Naive thymus-derived CD8-positive, alpha-beta T cell (primary cell): ENCODE measurements at regions not wholly inside any gene's neighbourhood (a gene's known extent, or its start where the extent isn't known, plus 50 kb on each side); places are given as distances from the start of the nearest gene placed in this dataset.

Experiments
- ATAC-seq, 2 donors: fragments of 150-1000 bp; cut with Tn5 transposase in 1 of 2; sonication (Bioruptor Pico), chemical (Tn5 transposase) in 1 of 2; 1 replicate in 1 of 2; 2 replicates in 1 of 2; pipeline ENCODE4 v1.10.0; 2021; ENCODE audit warnings: mild to moderate bottlenecking in 2 of 2, moderate library complexity in 2 of 2
- POLR2A ChIA-PET: fragments of 350-600 bp; sonication (Branson Sonifier 250); formaldehyde crosslinking; loops from one replicate; lab custom pipeline; 2021; ENCODE audit warnings: antibody characterized with exemption; lab: Charles Lee
- DNase-seq, 10 donors: peaks; one replicate each; pipeline versions ENCODE4 v3.0.0 to v3.0.0-alpha.2; 2020 to 2022
- H3K27ac Mint-ChIP-seq, 10 donors: one replicate each; pipeline ENCODE4 v1.8.0; 2020 to 2022; ENCODE audit warnings: mild to moderate bottlenecking in 10 of 10, mixed read lengths in 10 of 10, moderate library complexity in 4 of 10, inconsistent platforms in 1 of 10
- H3K27me3 Mint-ChIP-seq, 5 donors: one replicate each; pipeline ENCODE4 v1.8.0; 2021 to 2022; ENCODE audit warnings: mixed read lengths in 5 of 5
- H3K36me3 Mint-ChIP-seq, 3 donors: one replicate each; pipeline ENCODE4 v1.8.0; 2020 to 2022; ENCODE audit warnings: mixed read lengths in 3 of 3, mild to moderate bottlenecking in 2 of 3, inconsistent platforms in 1 of 3
- H3K4me1 Mint-ChIP-seq, 4 donors: one replicate each; pipeline ENCODE4 v1.8.0; 2021 to 2022; ENCODE audit warnings: mixed read lengths in 4 of 4
- H3K4me3 Mint-ChIP-seq, 10 donors: one replicate each; pipeline ENCODE4 v1.8.0; 2020 to 2022; ENCODE audit warnings: mild to moderate bottlenecking in 10 of 10, mixed read lengths in 10 of 10, moderate library complexity in 6 of 10, inconsistent platforms in 1 of 10
- H3K9me3 Mint-ChIP-seq, 9 donors: one replicate each; pipeline ENCODE4 v1.8.0; 2020 to 2022; ENCODE audit warnings: mixed read lengths in 9 of 9, mild to moderate bottlenecking in 3 of 9, inconsistent platforms in 1 of 9, moderate library complexity in 1 of 9

DNA sequence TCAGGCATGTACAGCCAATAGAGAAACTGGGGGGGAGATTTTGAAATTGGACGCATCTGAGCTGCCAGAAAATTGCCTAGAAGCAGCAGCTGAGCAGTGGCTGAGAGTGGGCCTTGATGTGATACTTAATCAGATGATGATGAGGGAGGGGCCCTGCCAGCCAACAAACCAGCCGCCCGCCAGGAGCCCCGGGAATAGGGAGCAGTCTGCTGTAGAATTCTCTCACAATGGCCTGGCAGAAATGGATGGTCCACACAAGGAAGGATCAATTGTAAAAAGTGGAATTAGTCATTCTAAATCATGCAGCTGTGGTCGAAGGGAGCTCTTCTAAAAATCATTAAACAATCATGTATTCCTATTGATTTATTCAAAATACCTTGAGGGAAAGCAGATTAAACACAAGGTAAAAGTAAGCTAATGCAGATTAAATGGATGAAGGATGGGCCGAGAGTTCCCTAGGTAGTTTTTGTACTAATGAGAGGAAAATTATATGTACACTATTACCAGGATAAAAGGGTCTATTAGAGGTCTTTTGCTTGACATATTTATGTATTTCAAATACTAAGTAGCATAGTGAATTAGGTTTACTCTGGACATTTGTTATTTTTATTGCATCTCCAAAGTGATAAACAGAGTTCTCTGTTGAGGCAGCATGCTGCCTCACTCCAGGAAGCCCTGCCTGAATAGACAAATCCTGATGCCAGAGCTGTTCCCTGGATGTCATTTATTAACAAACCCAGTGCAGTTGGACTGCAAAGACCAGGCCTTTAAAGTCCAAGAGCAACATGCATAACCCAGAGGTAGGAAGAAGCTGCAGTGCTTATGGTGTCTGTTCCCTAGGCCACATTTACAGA, 91.3 kb downstream of the NKX6-1 start:
- POLR2A ChIA-PET = no interaction called here
- no peaks in the 10 kb centered on the region for H3K36me3 Mint-ChIP-seq
- peaks cover 0 to 27% (median 7%) of the 10 kb centered on the region in 5 donors for H3K27me3 Mint-ChIP-seq
- H3K9me3 Mint-ChIP-seq = no peaks in the 10 kb centered on the region
- DNase-seq (no peak), ATAC-seq (no peak)
- no peak overlapping the region for H3K27ac Mint-ChIP-seq
- H3K4me1 Mint-ChIP-seq = no peaks in the 10 kb centered on the region
- no peak overlapping the region for H3K4me3 Mint-ChIP-seq

DNA sequence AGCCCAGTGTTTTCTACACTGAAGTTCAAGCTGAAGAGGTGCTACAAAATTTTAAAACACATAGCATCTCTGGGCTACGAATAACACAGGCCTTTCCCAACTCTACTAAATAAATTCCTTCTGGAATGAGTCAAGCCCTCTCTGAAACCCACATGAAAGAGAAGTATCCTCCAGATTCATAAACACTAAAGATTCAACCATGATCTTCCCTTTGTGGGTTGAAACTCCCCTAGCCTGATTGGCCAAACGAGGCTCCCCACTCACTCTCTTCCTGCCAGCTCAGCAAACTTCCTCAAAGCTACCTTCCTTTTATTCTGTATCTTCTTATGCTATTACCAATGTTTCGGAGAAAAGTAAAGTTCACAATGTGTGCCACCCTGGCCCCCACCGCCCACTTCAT, 95.4 kb downstream of the NKX6-1 start:
- no peaks in the 10 kb centered on the region for H3K9me3 Mint-ChIP-seq
- H3K27ac Mint-ChIP-seq = no peak overlapping the region
- H3K27me3 Mint-ChIP-seq = peaks cover 0 to 30% (median 8%) of the 10 kb centered on the region in 5 donors
- DNase-seq (no peak), ATAC-seq (no peak)
- H3K36me3 Mint-ChIP-seq = no peaks in the 10 kb centered on the region
- POLR2A ChIA-PET = no interaction called here
- no peaks in the 10 kb centered on the region for H3K4me1 Mint-ChIP-seq
- H3K4me3 Mint-ChIP-seq = no peak overlapping the region

DNA sequence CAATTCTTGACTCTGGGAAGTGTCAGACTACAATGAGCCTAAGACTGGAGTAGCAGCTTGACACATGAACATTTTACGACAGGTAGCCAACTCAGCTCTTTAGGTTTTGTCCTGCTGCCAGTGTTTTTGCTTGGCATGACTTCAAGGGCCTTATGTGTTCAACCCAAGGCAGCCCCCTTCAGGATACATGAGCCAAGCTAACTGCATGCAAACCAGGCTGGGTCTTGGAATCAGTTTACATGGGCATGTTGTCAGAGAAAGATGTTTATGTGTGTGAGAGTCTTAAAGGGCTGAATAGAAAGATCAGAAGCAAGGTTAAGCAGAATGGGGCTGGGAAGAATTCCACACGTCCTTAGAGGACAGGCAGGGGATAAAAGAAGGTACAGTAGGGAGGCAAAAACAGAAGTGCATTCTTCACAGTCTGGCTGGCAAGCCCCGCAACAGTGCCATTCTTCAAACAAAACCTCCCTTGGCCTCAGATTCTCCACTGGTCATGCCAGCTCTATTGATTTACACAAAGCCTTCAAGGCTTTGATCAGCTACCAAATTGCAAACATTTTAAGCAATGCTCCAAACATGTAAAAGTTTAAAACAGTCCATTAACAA, 97.3 kb downstream of the NKX6-1 start:
- Mint-ChIP-seq H3K27me3 (peaks cover 0 to 20% (median 7%) of the 10 kb centered on the region in 5 donors), H3K36me3 (no peaks in the 10 kb centered on the region), H3K9me3 (no peaks in the 10 kb centered on the region), H3K4me1 (no peaks in the 10 kb centered on the region), H3K4me3 (no peak overlapping the region), H3K27ac (no peak overlapping the region)
- POLR2A ChIA-PET = no interaction called here
- no peak for DNase-seq
- no peak for ATAC-seq

DNA sequence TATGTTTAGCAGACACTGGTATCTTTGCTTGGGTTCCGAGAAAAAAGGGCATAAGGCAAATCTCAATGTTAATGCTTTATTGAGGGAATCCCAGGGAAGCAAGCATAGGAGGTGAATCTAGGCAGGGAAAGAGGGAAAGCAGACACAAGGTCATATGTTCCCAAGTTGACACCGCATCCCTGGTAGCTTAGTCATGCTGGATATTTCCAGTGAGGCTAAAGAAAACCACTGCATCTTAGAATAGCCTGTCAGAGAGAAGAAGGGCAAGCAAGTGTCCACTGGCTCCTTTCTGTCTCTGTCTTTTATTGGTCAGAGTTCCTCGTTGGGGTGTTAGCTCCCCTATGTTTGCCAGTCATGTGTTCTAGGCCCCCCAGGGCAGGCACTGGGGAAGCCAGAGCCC, 104.7 kb downstream of the NKX6-1 start:
- Mint-ChIP-seq H3K4me1 (no peaks in the 10 kb centered on the region), H3K27me3 (peaks cover 0 to 12% (median 1%) of the 10 kb centered on the region in 5 donors), H3K27ac (peak overlapping the region in 1 of 10 donors; percentile 26), H3K36me3 (no peaks in the 10 kb centered on the region), H3K4me3 (no peak overlapping the region), H3K9me3 (peaks cover 0 to 6% (median 0%) of the 10 kb centered on the region in 9 donors)
- POLR2A ChIA-PET = no interaction called here
- ATAC-seq (no peak), DNase-seq (no peak)

DNA sequence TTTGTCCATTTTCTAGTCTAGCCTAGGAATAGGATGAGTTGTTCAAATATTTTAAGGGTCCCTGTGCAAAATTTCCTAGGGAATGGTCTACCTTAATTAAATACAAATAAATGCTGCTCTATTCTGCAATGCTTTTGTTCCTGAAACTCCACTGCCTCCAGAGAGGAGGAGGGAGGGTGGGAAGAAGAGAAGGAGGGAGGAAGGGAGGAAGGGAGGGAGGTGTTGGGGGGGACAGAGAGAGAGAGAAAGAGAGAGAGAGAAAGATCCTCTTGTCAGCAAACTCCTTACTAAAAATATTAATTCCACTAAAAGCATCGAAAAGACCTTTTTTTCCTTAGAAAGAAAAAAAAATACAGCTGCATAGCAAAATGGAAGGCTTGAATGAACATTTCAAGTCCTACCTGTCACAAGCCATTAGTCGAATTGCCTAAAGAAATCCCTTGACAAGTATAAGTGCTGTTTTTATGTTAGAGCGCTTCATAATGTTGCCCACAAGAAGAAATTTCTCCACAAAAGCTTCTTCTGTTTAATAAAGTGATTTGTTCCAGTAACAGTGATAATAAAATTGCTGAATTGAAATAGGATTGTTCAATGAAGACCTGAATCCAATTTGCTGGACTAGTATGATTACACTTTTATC, 106.0 kb downstream of the NKX6-1 start:
- POLR2A ChIA-PET = no interaction called here
- no peak for ATAC-seq
- H3K4me3 Mint-ChIP-seq = no peak overlapping the region

DNA sequence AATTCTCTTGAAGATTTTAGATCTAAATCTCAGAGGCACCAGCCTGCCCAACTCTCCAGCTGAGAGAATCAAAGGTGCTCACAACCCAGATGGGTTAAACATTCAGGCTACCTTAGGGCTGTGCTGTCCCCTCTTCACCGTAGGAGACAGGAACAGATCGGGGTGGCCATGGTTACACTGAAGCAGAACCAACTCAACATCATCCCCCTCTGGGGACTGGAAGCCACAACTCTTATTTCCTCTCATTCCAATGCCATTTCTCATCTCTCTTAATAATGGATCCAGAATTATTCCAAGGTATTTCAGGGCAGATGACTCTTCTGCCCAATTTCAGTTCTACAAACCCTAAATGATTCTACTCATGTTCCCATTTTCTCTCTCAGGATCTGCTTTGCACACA, 109.7 kb downstream of the NKX6-1 start:
- POLR2A ChIA-PET = no interaction called here
- ATAC-seq (no peak), DNase-seq (no peak)
- Mint-ChIP-seq H3K36me3 (no peaks in the 10 kb centered on the region), H3K27me3 (peaks cover 2 to 25% (median 9%) of the 10 kb centered on the region in 5 donors), H3K9me3 (peaks cover 0 to 8% (median 0%) of the 10 kb centered on the region in 9 donors), H3K4me3 (no peak overlapping the region), H3K27ac (no peak overlapping the region), H3K4me1 (no peaks in the 10 kb centered on the region)

More for the DNA sequence above, 106.0 kb downstream of the NKX6-1 start:
- Mint-ChIP-seq H3K27ac (no peak overlapping the region), H3K4me1 (no peaks in the 10 kb centered on the region), H3K27me3 (peaks cover 0 to 13% (median 1%) of the 10 kb centered on the region in 5 donors), H3K36me3 (no peaks in the 10 kb centered on the region), H3K9me3 (peaks cover 0 to 8% (median 0%) of the 10 kb centered on the region in 9 donors)
- no peak for DNase-seq

DNA sequence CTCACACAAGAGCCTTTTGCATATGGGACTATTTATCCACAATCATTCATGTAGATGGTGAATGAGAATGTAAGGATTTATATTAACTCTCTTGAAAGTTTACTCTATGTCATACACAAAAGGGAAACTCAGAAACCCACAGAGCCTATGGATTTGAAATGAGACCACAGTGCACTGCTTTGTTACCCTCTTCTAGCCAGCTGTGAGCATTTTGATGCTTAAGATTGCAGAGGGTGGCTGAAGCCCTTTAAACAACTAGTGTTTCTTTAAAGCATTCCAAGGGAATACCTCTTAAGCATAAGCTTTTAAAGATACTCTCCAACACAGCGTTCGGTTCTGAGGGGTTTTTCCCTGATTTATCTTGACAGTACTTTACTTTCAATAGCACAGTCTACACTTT, 113.9 kb downstream of the NKX6-1 start:
- Mint-ChIP-seq H3K4me1 (no peaks in the 10 kb centered on the region), H3K27ac (no peak overlapping the region), H3K4me3 (no peak overlapping the region), H3K36me3 (no peaks in the 10 kb centered on the region), H3K9me3 (peaks cover 0 to 8% (median 0%) of the 10 kb centered on the region in 9 donors), H3K27me3 (peaks cover 4 to 34% (median 12%) of the 10 kb centered on the region in 5 donors)
- ATAC-seq (no peak), DNase-seq (no peak)
- POLR2A ChIA-PET = no interaction called here

DNA sequence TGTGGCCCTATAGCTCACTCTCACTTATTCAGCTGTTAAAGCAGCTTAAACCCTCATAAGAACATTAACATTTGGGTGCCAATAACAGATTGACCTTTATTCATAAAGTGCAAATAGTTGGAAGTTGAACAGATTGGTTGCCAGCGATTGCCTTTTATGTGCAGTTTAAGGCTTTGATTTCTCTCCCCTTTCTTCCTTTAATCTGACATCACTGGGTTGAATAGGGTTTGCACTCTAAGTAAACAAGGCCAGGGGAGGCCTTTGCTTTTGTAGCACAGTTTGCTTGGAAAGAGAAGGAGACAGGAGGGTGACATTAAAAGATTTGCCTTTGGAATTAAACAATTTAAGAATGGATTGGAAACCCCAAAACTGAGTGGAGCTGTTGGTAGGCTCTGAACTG, 114.3 kb downstream of the NKX6-1 start:
- peaks cover 4 to 34% (median 15%) of the 10 kb centered on the region in 5 donors for H3K27me3 Mint-ChIP-seq
- H3K27ac Mint-ChIP-seq = no peak overlapping the region
- no peaks in the 10 kb centered on the region for H3K36me3 Mint-ChIP-seq
- no peaks in the 10 kb centered on the region for H3K4me1 Mint-ChIP-seq
- no peak for DNase-seq
- H3K9me3 Mint-ChIP-seq = peaks cover 0 to 5% (median 0%) of the 10 kb centered on the region in 9 donors
- no peak for ATAC-seq
- POLR2A ChIA-PET = no interaction called here
- no peak overlapping the region for H3K4me3 Mint-ChIP-seq

DNA sequence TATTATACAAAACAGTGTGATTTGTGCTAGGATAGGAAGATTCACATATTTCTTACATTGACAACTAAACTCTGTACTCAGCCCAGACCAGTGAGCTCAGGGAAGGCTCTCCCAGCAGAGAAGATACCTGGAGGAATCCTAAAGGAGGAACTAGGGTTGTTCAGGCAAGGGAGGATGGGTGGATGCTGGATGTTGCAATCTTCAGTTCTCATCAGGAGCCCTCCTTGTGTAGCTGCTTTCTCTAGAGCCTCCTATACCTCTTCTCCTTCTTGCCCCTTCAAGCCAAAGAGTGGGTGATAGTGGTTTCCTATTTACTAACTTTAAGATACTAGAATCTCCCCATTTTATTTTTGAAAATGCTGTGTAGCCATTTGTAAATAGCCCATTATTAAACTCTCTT, 117.3 kb downstream of the NKX6-1 start:
- Mint-ChIP-seq H3K4me3 (no peak overlapping the region), H3K9me3 (peaks cover 0 to 3% (median 0%) of the 10 kb centered on the region in 9 donors), H3K36me3 (no peaks in the 10 kb centered on the region), H3K4me1 (no peaks in the 10 kb centered on the region), H3K27me3 (peaks cover 6 to 51% (median 27%) of the 10 kb centered on the region in 5 donors), H3K27ac (no peak overlapping the region)
- no peak for ATAC-seq
- POLR2A ChIA-PET = no interaction called here
- DNase-seq = no peak

DNA sequence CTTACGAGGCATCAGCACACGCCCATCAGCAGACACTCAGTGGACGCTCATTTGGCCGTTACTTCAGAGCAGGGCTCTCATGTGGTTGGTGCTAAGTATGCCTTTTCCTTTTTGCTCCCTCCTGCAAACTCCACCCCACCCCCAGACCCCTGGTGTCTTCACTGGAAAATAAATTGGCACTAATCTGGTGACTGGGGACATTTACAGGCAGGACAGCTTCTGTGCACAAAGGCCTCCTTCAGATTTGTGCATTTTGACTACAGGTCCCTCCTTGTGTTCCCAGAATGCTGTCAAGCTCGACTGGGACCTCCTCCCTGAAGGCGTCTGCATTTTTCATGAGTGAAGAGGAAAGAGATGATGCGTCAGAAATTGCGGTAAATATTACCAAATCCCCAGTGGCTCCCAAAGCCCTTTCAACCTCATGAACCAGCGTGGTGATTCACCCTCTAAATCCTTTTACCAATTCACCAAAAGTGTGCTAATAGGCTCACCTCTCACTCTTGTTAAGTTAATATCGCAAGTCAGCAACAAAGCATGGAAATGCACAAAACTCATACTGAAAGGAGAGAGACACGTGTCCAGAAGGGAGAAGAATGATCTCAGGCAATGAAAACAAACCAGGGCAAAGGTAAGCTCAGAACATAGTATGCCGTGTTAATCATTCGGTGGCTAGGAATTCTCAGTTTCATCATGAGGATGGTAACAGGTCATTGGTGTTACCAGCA, 119.0 kb downstream of the NKX6-1 start:
- POLR2A ChIA-PET = no interaction called here
- Mint-ChIP-seq H3K27me3 (peaks cover 5 to 49% (median 28%) of the 10 kb centered on the region in 5 donors), H3K4me3 (no peak overlapping the region), H3K4me1 (no peaks in the 10 kb centered on the region), H3K36me3 (no peaks in the 10 kb centered on the region), H3K27ac (no peak overlapping the region), H3K9me3 (peaks cover 0 to 3% (median 0%) of the 10 kb centered on the region in 9 donors)
- DNase-seq (no peak), ATAC-seq (no peak)

DNA sequence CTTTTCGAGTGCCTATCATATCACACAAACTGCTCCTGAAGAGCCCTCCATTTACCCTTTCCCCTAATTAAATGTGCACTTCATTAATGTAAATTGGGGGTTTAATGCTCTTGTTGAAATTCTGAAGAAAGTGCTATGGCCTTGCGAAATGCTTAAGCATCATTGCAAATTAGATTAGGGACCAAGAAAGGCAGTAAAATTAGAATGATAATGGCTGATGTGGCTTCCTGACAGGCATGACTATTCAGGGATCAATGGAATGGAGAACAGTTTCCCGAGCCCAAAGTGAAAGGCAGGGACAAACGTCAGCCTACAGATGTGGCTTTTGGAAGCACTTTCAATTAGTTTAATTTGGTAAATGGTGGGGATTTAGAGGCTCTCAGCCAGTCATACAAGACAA, 120.1 kb downstream of the NKX6-1 start:
- Mint-ChIP-seq H3K4me3 (no peak overlapping the region), H3K4me1 (no peaks in the 10 kb centered on the region)
- POLR2A ChIA-PET = no interaction called here

DNA sequence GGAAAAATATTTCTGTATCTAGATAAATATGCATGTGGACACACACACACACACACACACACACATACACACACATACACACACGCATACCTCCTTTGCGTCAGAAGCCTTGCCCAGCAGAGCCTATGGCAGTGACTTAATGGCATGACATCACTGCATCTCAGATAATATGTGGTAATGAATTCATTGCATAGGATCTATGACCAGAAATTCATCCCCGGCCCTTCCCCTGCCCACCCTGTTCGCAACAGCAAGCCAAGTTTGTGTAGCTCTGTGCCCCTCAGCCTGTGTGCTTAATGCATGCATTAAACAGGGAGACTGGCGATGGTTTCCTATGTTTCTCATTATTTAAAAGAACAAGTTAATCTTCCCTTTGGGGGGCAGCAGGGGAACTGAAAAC, 120.7 kb downstream of the NKX6-1 start:
- ATAC-seq = no peak
- Mint-ChIP-seq H3K36me3 (no peaks in the 10 kb centered on the region), H3K27me3 (peaks cover 5 to 49% (median 23%) of the 10 kb centered on the region in 5 donors), H3K9me3 (peaks cover 0 to 3% (median 0%) of the 10 kb centered on the region in 9 donors), H3K27ac (no peak overlapping the region), H3K4me1 (no peaks in the 10 kb centered on the region), H3K4me3 (no peak overlapping the region)
- POLR2A ChIA-PET = no interaction called here
- no peak for DNase-seq

More for the DNA sequence above, 120.1 kb downstream of the NKX6-1 start:
- DNase-seq (no peak), ATAC-seq (no peak)
- peaks cover 5 to 49% (median 23%) of the 10 kb centered on the region in 5 donors for H3K27me3 Mint-ChIP-seq
- H3K27ac Mint-ChIP-seq = no peak overlapping the region
- no peaks in the 10 kb centered on the region for H3K36me3 Mint-ChIP-seq
- peaks cover 0 to 3% (median 0%) of the 10 kb centered on the region in 9 donors for H3K9me3 Mint-ChIP-seq
